ENCODE measurements at regions not wholly inside any gene's neighbourhood (a gene's known extent, or its start where the extent isn't known, plus 50 kb on each side); places are given as distances from the start of the nearest gene placed in this dataset.

GRCh38 chr2:217340899-217341298 is 481.0 kb upstream of the TNP1 start:
- H3K4me1 ChIP-seq (ENCODE audit: insufficient read depth, low read length): peaks cover 11% of the 10 kb centered on the region
- H3K27ac ChIP-seq (ENCODE audit: low read depth, low read length): no peak overlapping the region
- H3K9me3 ChIP-seq (ENCODE audit: low read length): no peaks in the 10 kb centered on the region
- H3K36me3 ChIP-seq (ENCODE audit: insufficient read depth, low read length): no peaks in the 10 kb centered on the region
- H3K9ac ChIP-seq (ENCODE audit: low read length): no peak overlapping the region
- H3K4me3 ChIP-seq (ENCODE audit: low read depth in 1 of 2, low read length in 2 of 2): no peak overlapping the region
- no peaks in the 10 kb centered on the region for H3K27me3 ChIP-seq (ENCODE audit: control insufficient read depth in 1 of 2, insufficient read depth in 2 of 2, low read length in 2 of 2)

GRCh38 chr2:217340176-217340575 is 480.3 kb upstream of the TNP1 start:
- Histone ChIP-seq H3K27ac (ENCODE audit: low read depth, low read length) (no peak overlapping the region), H3K9me3 (ENCODE audit: low read length) (no peaks in the 10 kb centered on the region), H3K4me3 (ENCODE audit: low read depth in 1 of 2, low read length in 2 of 2) (no peak overlapping the region), H3K4me1 (ENCODE audit: insufficient read depth, low read length) (peaks cover 11% of the 10 kb centered on the region), H3K27me3 (ENCODE audit: control insufficient read depth in 1 of 2, insufficient read depth in 2 of 2, low read length in 2 of 2) (no peaks in the 10 kb centered on the region), H3K9ac (ENCODE audit: low read length) (no peak overlapping the region), H3K36me3 (ENCODE audit: insufficient read depth, low read length) (no peaks in the 10 kb centered on the region)

- Histone ChIP-seq H3K9me3 (ENCODE audit: low read length) (no peaks in the 10 kb centered on the region), H3K4me3 (ENCODE audit: low read depth in 1 of 2, low read length in 2 of 2) (no peak overlapping the region), H3K27ac (ENCODE audit: low read depth, low read length) (no peak overlapping the region), H3K27me3 (ENCODE audit: control insufficient read depth in 1 of 2, insufficient read depth in 2 of 2, low read length in 2 of 2) (no peaks in the 10 kb centered on the region), H3K9ac (ENCODE audit: low read length) (no peak overlapping the region), H3K36me3 (ENCODE audit: insufficient read depth, low read length) (no peaks in the 10 kb centered on the region), H3K4me1 (ENCODE audit: insufficient read depth, low read length) (peaks cover 11% of the 10 kb centered on the region)
Observed at GRCh38 chr2:217339753-217340152, 479.9 kb upstream of the TNP1 start.

- Histone ChIP-seq H3K4me3 (ENCODE audit: low read depth in 1 of 2, low read length in 2 of 2) (no peak overlapping the region), H3K27me3 (ENCODE audit: control insufficient read depth in 1 of 2, insufficient read depth in 2 of 2, low read length in 2 of 2) (no peaks in the 10 kb centered on the region), H3K27ac (ENCODE audit: low read depth, low read length) (peak overlapping the region; percentile 24), H3K9ac (ENCODE audit: low read length) (no peak overlapping the region), H3K9me3 (ENCODE audit: low read length) (no peaks in the 10 kb centered on the region), H3K4me1 (ENCODE audit: insufficient read depth, low read length) (peaks cover 15% of the 10 kb centered on the region), H3K36me3 (ENCODE audit: insufficient read depth, low read length) (no peaks in the 10 kb centered on the region)
Observed at GRCh38 chr2:217338306-217338916, 478.5 kb upstream of the TNP1 start.

- H3K9me3 ChIP-seq (ENCODE audit: low read length): no peaks in the 10 kb centered on the region
- H3K9ac ChIP-seq (ENCODE audit: low read length): no peak overlapping the region
- peaks cover 22% of the 10 kb centered on the region for H3K4me1 ChIP-seq (ENCODE audit: insufficient read depth, low read length)
- H3K27ac ChIP-seq (ENCODE audit: low read depth, low read length): peak overlapping the region; percentile 24
- H3K27me3 ChIP-seq (ENCODE audit: control insufficient read depth in 1 of 2, insufficient read depth in 2 of 2, low read length in 2 of 2): no peaks in the 10 kb centered on the region
- H3K36me3 ChIP-seq (ENCODE audit: insufficient read depth, low read length): no peaks in the 10 kb centered on the region
- H3K4me3 ChIP-seq (ENCODE audit: low read depth in 1 of 2, low read length in 2 of 2): no peak overlapping the region
Observed at GRCh38 chr2:217337771-217338170, 477.9 kb upstream of the TNP1 start.

DNA sequence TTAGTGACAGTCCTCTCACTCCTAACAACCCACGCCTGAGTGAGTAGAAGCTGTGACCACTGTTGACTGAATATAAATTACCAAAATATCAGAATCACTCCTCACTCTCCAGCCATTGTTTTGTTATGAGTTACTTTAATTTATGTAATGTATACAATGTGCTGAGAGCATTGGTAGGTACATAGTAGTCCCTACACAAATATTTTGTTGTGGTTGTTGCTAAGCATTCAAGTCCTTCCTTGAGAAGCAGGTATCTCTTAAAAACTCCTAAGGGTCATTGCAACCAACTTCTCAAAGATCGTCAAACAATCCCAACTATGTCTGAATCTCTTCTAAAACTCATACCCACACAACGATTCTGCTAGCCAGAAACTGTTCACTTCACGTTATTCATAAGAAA is 476.8 kb upstream of the TNP1 start:
- Histone ChIP-seq H3K9me3 (ENCODE audit: low read length) (no peaks in the 10 kb centered on the region), H3K27me3 (ENCODE audit: control insufficient read depth in 1 of 2, insufficient read depth in 2 of 2, low read length in 2 of 2) (no peaks in the 10 kb centered on the region), H3K36me3 (ENCODE audit: insufficient read depth, low read length) (no peaks in the 10 kb centered on the region), H3K27ac (ENCODE audit: low read depth, low read length) (no peak overlapping the region), H3K4me3 (ENCODE audit: low read depth in 1 of 2, low read length in 2 of 2) (no peak overlapping the region), H3K4me1 (ENCODE audit: insufficient read depth, low read length) (peaks cover 33% of the 10 kb centered on the region), H3K9ac (ENCODE audit: low read length) (no peak overlapping the region)

- no peak overlapping the region for H3K4me3 ChIP-seq (ENCODE audit: low read depth in 1 of 2, low read length in 2 of 2)
- H3K4me1 ChIP-seq (ENCODE audit: insufficient read depth, low read length): peaks cover 40% of the 10 kb centered on the region
- H3K36me3 ChIP-seq (ENCODE audit: insufficient read depth, low read length): no peaks in the 10 kb centered on the region
- H3K27ac ChIP-seq (ENCODE audit: low read depth, low read length): no peak overlapping the region
- H3K9ac ChIP-seq (ENCODE audit: low read length): no peak overlapping the region
- H3K9me3 ChIP-seq (ENCODE audit: low read length): no peaks in the 10 kb centered on the region
- no peaks in the 10 kb centered on the region for H3K27me3 ChIP-seq (ENCODE audit: control insufficient read depth in 1 of 2, insufficient read depth in 2 of 2, low read length in 2 of 2)
Observed at GRCh38 chr2:217335341-217335966, 475.6 kb upstream of the TNP1 start.

DNA sequence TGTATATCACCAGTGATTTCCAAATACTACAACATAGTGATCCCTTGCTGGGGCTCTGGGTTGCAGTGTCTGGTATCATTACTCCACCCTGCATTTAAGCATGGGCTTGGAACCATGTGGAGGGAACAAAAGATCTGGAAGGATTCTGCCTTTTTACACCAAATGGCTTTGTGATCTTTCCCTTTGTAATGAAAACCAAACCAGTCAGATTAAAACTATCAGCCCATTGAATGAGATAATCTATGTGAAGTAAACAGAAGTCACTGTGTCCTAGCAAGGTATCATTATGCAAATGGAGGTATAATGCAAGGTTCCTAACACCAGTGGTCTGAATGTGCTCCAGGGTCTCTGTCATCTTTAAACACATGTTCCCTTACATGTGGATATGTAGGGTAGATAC is 474.7 kb upstream of the TNP1 start:
- no peaks in the 10 kb centered on the region for H3K27me3 ChIP-seq (ENCODE audit: control insufficient read depth in 1 of 2, insufficient read depth in 2 of 2, low read length in 2 of 2)
- no peak overlapping the region for H3K9ac ChIP-seq (ENCODE audit: low read length)
- H3K4me3 ChIP-seq (ENCODE audit: low read depth in 1 of 2, low read length in 2 of 2): no peak overlapping the region
- H3K9me3 ChIP-seq (ENCODE audit: low read length): no peaks in the 10 kb centered on the region
- no peak overlapping the region for H3K27ac ChIP-seq (ENCODE audit: low read depth, low read length)
- no peaks in the 10 kb centered on the region for H3K36me3 ChIP-seq (ENCODE audit: insufficient read depth, low read length)
- peaks cover 44% of the 10 kb centered on the region for H3K4me1 ChIP-seq (ENCODE audit: insufficient read depth, low read length)

DNA sequence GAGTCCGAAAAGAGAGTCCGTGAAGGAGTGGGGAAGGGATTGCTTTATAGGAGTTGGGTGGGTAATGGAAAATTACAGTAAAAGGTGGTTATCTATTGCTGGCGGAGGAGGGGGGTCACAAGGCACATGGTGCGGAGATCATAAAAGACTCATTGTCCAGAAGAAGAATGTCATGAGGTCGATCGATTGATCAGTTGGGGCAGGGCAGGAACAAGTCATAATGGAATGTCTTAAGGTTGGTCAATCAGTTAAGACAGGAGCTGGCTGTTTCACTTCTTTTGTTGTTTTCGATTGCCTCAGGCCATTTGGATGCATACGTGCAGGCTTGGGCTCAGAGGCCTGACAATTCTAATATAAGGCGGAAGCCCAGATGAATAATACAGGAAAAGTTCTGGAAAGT is 473.0 kb upstream of the TNP1 start:
- Histone ChIP-seq H3K36me3 (ENCODE audit: insufficient read depth, low read length) (no peaks in the 10 kb centered on the region), H3K9me3 (ENCODE audit: low read length) (no peaks in the 10 kb centered on the region), H3K4me3 (ENCODE audit: low read depth in 1 of 2, low read length in 2 of 2) (no peak overlapping the region), H3K9ac (ENCODE audit: low read length) (no peak overlapping the region), H3K4me1 (ENCODE audit: insufficient read depth, low read length) (peaks cover 54% of the 10 kb centered on the region), H3K27me3 (ENCODE audit: control insufficient read depth in 1 of 2, insufficient read depth in 2 of 2, low read length in 2 of 2) (no peaks in the 10 kb centered on the region), H3K27ac (ENCODE audit: low read depth, low read length) (peak overlapping the region; percentile 35)

DNA sequence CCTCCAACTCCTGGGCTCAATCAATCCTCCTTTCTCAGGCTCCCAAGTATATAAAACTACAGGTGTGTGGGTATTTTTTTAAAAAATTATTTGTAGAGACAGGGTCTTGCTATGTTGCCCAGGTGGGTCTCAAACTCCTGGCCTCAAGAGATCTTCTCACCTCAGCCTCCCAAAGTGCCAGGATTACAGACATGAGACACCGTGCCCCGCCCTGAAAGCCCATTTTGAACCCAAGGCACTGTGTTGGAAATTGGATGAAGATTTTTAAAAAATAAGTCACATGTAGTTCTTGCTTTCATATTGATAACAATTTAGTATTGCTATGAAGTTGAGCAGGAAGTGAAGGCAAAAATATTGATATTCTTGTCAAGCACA is 472.5 kb upstream of the TNP1 start:
- no peak overlapping the region for H3K4me3 ChIP-seq (ENCODE audit: low read depth in 1 of 2, low read length in 2 of 2)
- no peak overlapping the region for H3K9ac ChIP-seq (ENCODE audit: low read length)
- H3K27ac ChIP-seq (ENCODE audit: low read depth, low read length): peak overlapping the region; percentile 35
- no peaks in the 10 kb centered on the region for H3K36me3 ChIP-seq (ENCODE audit: insufficient read depth, low read length)
- no peaks in the 10 kb centered on the region for H3K27me3 ChIP-seq (ENCODE audit: control insufficient read depth in 1 of 2, insufficient read depth in 2 of 2, low read length in 2 of 2)
- peaks cover 57% of the 10 kb centered on the region for H3K4me1 ChIP-seq (ENCODE audit: insufficient read depth, low read length)
- no peaks in the 10 kb centered on the region for H3K9me3 ChIP-seq (ENCODE audit: low read length)

- Histone ChIP-seq H3K27ac (ENCODE audit: low read depth, low read length) (peak overlapping the region; percentile 35), H3K36me3 (ENCODE audit: insufficient read depth, low read length) (no peaks in the 10 kb centered on the region), H3K4me1 (ENCODE audit: insufficient read depth, low read length) (peaks cover 57% of the 10 kb centered on the region), H3K27me3 (ENCODE audit: control insufficient read depth in 1 of 2, insufficient read depth in 2 of 2, low read length in 2 of 2) (no peaks in the 10 kb centered on the region), H3K9me3 (ENCODE audit: low read length) (no peaks in the 10 kb centered on the region), H3K4me3 (ENCODE audit: low read depth in 1 of 2, low read length in 2 of 2) (no peak overlapping the region), H3K9ac (ENCODE audit: low read length) (no peak overlapping the region)
Observed at GRCh38 chr2:217331523-217332416, 471.9 kb upstream of the TNP1 start.

Measured in muscle layer of colon (tissue), 2 donors.